HCT116 (cell line): ENCODE measurements at regions not wholly inside any gene's neighbourhood (a gene's known extent, or its start where the extent isn't known, plus 50 kb on each side); places are given as distances from the start of the nearest gene placed in this dataset.

Experiments
- ATF3 ChIP-seq: IDR thresholded peaks from 2 replicates; pipeline ENCODE4 v1.6.1; 2012
- CEBPB ChIP-seq: IDR thresholded peaks from 2 replicates; pipeline ENCODE4 v1.6.1; 2012; ENCODE audit warnings: low read depth
- CTCF ChIP-seq, 3 experiments: fragments of 200-600 bp in 1 of 3; sonication (generic) in 1 of 3; IDR thresholded peaks in 2 of 3; conservative IDR thresholded peaks in 1 of 3; 2 replicates each; pipeline ENCODE4 v1.5.1; 2012 to 2017; ENCODE audit warnings: low read depth in 2 of 3, low read length in 2 of 3, antibody characterized with exemption in 1 of 3, borderline replicate concordance in 1 of 3, control low read depth in 1 of 3, mild to moderate bottlenecking in 1 of 3, mixed read lengths in 1 of 3, mixed run types in 1 of 3, moderate library complexity in 1 of 3; ENCODE audit not compliant: insufficient read depth in 1 of 3
- EGR1 ChIP-seq: IDR thresholded peaks from 2 replicates; pipeline ENCODE4 v1.6.1; 2012; ENCODE audit warnings: low read depth
- EZH2 ChIP-seq: fragments of 200-600 bp; sonication (generic); IDR thresholded peaks from 2 replicates; pipeline ENCODE4 v1.6.1; 2017; ENCODE audit warnings: antibody characterized with exemption, mixed run types
- EZH2phosphoT487 ChIP-seq: fragments of 200-600 bp; IDR thresholded peaks from 2 replicates; pipeline ENCODE4 v1.6.1; 2018; ENCODE audit warnings: antibody characterized with exemption, borderline replicate concordance
- JUND ChIP-seq: IDR thresholded peaks from 2 replicates; pipeline ENCODE4 v1.6.1; 2012
- POLR2A ChIP-seq: IDR thresholded peaks from 2 replicates; pipeline ENCODE4 v1.7.0; 2011; ENCODE audit warnings: borderline replicate concordance; ENCODE audit not compliant: insufficient read depth, insufficient read length; ENCODE audit errors: extremely low read depth
- POLR2AphosphoS5 ChIP-seq: IDR thresholded peaks from 2 replicates; pipeline ENCODE4 v1.6.1; 2011; ENCODE audit warnings: mild to moderate bottlenecking, low read depth, low read length, moderate library complexity
- RAD21 ChIP-seq: IDR thresholded peaks from 2 replicates; pipeline ENCODE4 v1.6.1; 2012; ENCODE audit warnings: low read depth, mild to moderate bottlenecking
- REST ChIP-seq: IDR thresholded peaks from 2 replicates; pipeline ENCODE4 v1.6.1; 2012; ENCODE audit warnings: low read depth
- YY1 ChIP-seq: IDR thresholded peaks from 2 replicates; pipeline ENCODE4 v1.6.1; 2011; ENCODE audit warnings: low read length, low read depth, moderate library complexity, mild to moderate bottlenecking; ENCODE audit not compliant: insufficient replicate concordance; ENCODE audit errors: extremely low read depth
- ZNF274 ChIP-seq: fragments of 200-500 bp; sonication (Bioruptor generic); IDR thresholded peaks from 2 replicates; pipeline ENCODE4 v1.6.1; 2014; ENCODE audit warnings: mild to moderate bottlenecking, low read depth, low read length, inconsistent platforms

GRCh38 chr3:117102426-117102825, 392.8 kb downstream of the TUSC7 start:
- TF ChIP-seq CTCF (IDR thresholded peaks at IDR 0.05 in 2 of 3, conservative IDR thresholded peaks at IDR 0.05 in 1 of 3; ENCODE audit: borderline replicate concordance in 1 of 3, insufficient read depth in 1 of 3, low read depth in 2 of 3, low read length in 2 of 3) (no peak), EZH2phosphoT487 (no peak), ZNF274 (no peak), EZH2 (no peak), YY1 (no peak), POLR2A (no peak), REST (no peak), POLR2AphosphoS5 (no peak), JUND (no peak), CEBPB (no peak), RAD21 (no peak), EGR1 (no peak), ATF3 (no peak)
